B cell (primary cell): ENCODE measurements at regions not wholly inside any gene's neighbourhood (a gene's known extent, or its start where the extent isn't known, plus 50 kb on each side); places are given as distances from the start of the nearest gene placed in this dataset.

Experiments used
- ATAC-seq: fragments of 200-7000 bp; cut with Tn5 transposase; one replicate; pipeline ENCODE4 v1.10.0; 2021; ENCODE audit warnings: low read depth, mild to moderate bottlenecking, moderate number of reproducible peaks, moderate library complexity
- CTCF ChIA-PET: fragments of 350-600 bp; sonication (Branson Sonifier 250); formaldehyde crosslinking; loops from one replicate; lab custom pipeline; 2021; ENCODE audit warnings: antibody characterized with exemption, inconsistent platforms; lab: Charles Lee
- POLR2A ChIA-PET: fragments of 350-600 bp; sonication (Branson Sonifier 250); formaldehyde crosslinking; loops from one replicate; lab custom pipeline; 2021; ENCODE audit warnings: antibody characterized with exemption; lab: Charles Lee
- DNase-seq: peaks from one replicate; pipeline ENCODE4 v3.0.0; 2013
- H2AFZ ChIP-seq: 2 replicates; pipeline ENCODE4 v1.6.1; 2012; ENCODE audit warnings: mild to moderate bottlenecking, low read depth, low read length; ENCODE audit not compliant: insufficient read depth, poor library complexity, severe bottlenecking
- H3K27ac ChIP-seq, 2 donors: 1 replicate in 1 of 2; 2 replicates in 1 of 2; pipeline ENCODE4 v1.5.1; 2012 to 2013; ENCODE audit warnings: low read length in 2 of 2, mild to moderate bottlenecking in 2 of 2, moderate library complexity in 1 of 2
- H3K27me3 ChIP-seq, 4 experiments: fragments of 200-600 bp in 1 of 4; sonication (generic) in 1 of 4; replicated peaks in 1 of 4; 1 replicate in 2 of 4; 2 replicates in 2 of 4; pipeline versions ENCODE4 v1.6.1 to v1.7.0; 2013 to 2016; ENCODE audit warnings: low read length in 3 of 4, mild to moderate bottlenecking in 2 of 4, mixed read lengths in 1 of 4, moderate library complexity in 1 of 4; ENCODE audit not compliant: insufficient read depth in 4 of 4, control insufficient read depth in 3 of 4; ENCODE audit errors: control extremely low read depth in 1 of 4
- H3K36me3 ChIP-seq, 2 experiments: replicated peaks in 1 of 2; 1 replicate in 1 of 2; 2 replicates in 1 of 2; pipeline versions ENCODE4 v1.6.1 to v1.7.1; 2013; ENCODE audit warnings: low read length in 1 of 2; ENCODE audit not compliant: insufficient read depth in 2 of 2, control insufficient read depth in 1 of 2; ENCODE audit errors: control extremely low read depth in 1 of 2, extremely low read depth in 1 of 2
- H3K4me1 ChIP-seq, 2 donors: fragments of 200-600 bp in 1 of 2; sonication (generic) in 1 of 2; 1 replicate in 1 of 2; 2 replicates in 1 of 2; pipeline versions ENCODE4 v1.5.1 to v1.6.1; 2013 to 2017; ENCODE audit warnings: low read length in 2 of 2; ENCODE audit not compliant: control insufficient read depth in 2 of 2, insufficient read depth in 2 of 2
- H3K4me2 ChIP-seq: replicated peaks from 2 replicates; pipeline ENCODE3; 2012; ENCODE audit warnings: mild to moderate bottlenecking, low read depth, low read length; ENCODE audit not compliant: poor library complexity, severe bottlenecking
- H3K4me3 ChIP-seq, 5 experiments: fragments of 200-600 bp in 1 of 5; sonication (generic) in 1 of 5; 1 replicate in 3 of 5; 2 replicates in 2 of 5; pipeline versions ENCODE4 v1.5.1 to v1.7.0; 2011 to 2016; ENCODE audit warnings: low read length in 4 of 5, mild to moderate bottlenecking in 4 of 5, low read depth in 2 of 5, control low read depth in 1 of 5, moderate library complexity in 1 of 5; ENCODE audit not compliant: insufficient read depth in 1 of 5; ENCODE audit errors: control extremely low read depth in 1 of 5, extremely low read depth in 1 of 5
- H3K79me2 ChIP-seq: fragments of 200-600 bp; sonication (generic); one replicate; pipeline ENCODE4 v1.6.0; 2016; ENCODE audit warnings: low read length; ENCODE audit not compliant: control insufficient read depth, insufficient read depth
- H3K9ac ChIP-seq: fragments of 200-600 bp; sonication (generic); 2 replicates; pipeline ENCODE4 v1.6.1; 2017; ENCODE audit warnings: mild to moderate bottlenecking, low read length, moderate library complexity
- H3K9me3 ChIP-seq, 3 donors: one replicate each; pipeline versions ENCODE4 v1.6.1 to v1.7.1; 2013; ENCODE audit warnings: low read length in 2 of 3; ENCODE audit not compliant: control insufficient read depth in 2 of 3, insufficient read depth in 1 of 3; ENCODE audit errors: control extremely low read depth in 1 of 3
- H4K20me1 ChIP-seq: 2 replicates; pipeline ENCODE4 v1.6.0; 2012; ENCODE audit warnings: mild to moderate bottlenecking, low read length; ENCODE audit not compliant: insufficient read depth, control insufficient read depth, poor library complexity, severe bottlenecking
- H3K27ac Mint-ChIP-seq: one replicate; pipeline ENCODE4 v1.8.0; 2021; ENCODE audit warnings: mixed read lengths
- H3K27me3 Mint-ChIP-seq: one replicate; pipeline ENCODE4 v1.8.0; 2021; ENCODE audit warnings: mixed read lengths
- H3K4me1 Mint-ChIP-seq: one replicate; pipeline ENCODE4 v1.8.0; 2021; ENCODE audit warnings: mixed read lengths
- H3K4me3 Mint-ChIP-seq: one replicate; pipeline ENCODE4 v1.8.0; 2021; ENCODE audit warnings: mixed read lengths
- H3K9me3 Mint-ChIP-seq: one replicate; pipeline ENCODE4 v1.8.0; 2022; ENCODE audit warnings: mixed read lengths; ENCODE audit not compliant: insufficient read depth
- EZH2 ChIP-seq: IDR thresholded peaks from 2 replicates; pipeline ENCODE4 v1.6.1; 2012; ENCODE audit warnings: borderline replicate concordance, low read depth, mild to moderate bottlenecking, moderate library complexity, low read length; ENCODE audit not compliant: insufficient read depth, poor library complexity, severe bottlenecking
- WGBS: methylation state at CpG from one replicate; pipeline ENCODE4 v1.1.5; 2013; ENCODE audit warnings: missing lambda C conversion rate; ENCODE audit not compliant: insufficient coverage; 5-methylcytosine and 5-hydroxymethylcytosine counted together
- intact Hi-C: fragments of 100-400 bp; cut with micrococcal nuclease; formaldehyde crosslinking; loops from one replicate; pipeline ENCODE4 v1.10.0; 2022
- TF ChIP-seq, protein P1 (sequence below): fragments of 200-600 bp; IDR thresholded peaks from one replicate; pipeline ENCODE4 v1.8.0; 2022; ENCODE audit warnings: antibody characterized with exemption, mild to moderate bottlenecking

DNA sequence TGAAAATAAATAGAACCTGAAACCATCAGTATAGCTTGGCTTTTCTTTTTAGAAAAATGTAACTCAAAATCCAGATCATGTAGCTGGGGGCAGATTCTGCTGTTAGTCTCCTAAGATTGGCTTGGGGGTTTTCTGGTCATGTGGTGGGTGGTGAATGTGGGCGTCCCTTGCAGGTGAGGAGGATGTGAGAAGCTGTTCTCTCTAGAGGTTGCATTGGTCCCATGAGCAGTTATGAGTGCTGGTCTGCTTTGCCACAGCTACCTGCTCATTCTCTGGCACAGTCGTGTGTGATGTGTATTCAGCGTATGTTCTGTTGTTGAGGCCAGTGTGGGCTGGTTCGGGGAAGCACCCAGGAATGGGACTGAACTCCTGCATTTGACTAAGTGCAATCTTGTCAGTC is 466.8 kb downstream of the DIRAS2 start:
- no peaks in the 10 kb centered on the region for H3K36me3 ChIP-seq
- peaks cover 48% of the 10 kb centered on the region for H3K4me1 Mint-ChIP-seq
- peak; percentile 36 for DNase-seq
- H3K27ac Mint-ChIP-seq = peak overlapping the region; percentile 38
- no peak overlapping the region for H3K9ac ChIP-seq
- H3K27ac ChIP-seq = no peak overlapping the region
- TF ChIP-seq, protein P1, sequence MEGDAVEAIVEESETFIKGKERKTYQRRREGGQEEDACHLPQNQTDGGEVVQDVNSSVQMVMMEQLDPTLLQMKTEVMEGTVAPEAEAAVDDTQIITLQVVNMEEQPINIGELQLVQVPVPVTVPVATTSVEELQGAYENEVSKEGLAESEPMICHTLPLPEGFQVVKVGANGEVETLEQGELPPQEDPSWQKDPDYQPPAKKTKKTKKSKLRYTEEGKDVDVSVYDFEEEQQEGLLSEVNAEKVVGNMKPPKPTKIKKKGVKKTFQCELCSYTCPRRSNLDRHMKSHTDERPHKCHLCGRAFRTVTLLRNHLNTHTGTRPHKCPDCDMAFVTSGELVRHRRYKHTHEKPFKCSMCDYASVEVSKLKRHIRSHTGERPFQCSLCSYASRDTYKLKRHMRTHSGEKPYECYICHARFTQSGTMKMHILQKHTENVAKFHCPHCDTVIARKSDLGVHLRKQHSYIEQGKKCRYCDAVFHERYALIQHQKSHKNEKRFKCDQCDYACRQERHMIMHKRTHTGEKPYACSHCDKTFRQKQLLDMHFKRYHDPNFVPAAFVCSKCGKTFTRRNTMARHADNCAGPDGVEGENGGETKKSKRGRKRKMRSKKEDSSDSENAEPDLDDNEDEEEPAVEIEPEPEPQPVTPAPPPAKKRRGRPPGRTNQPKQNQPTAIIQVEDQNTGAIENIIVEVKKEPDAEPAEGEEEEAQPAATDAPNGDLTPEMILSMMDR = no peak
- TF ChIP-seq EZH2 = no peak
- peaks cover 18 to 22% of the 10 kb centered on the region in 2 donors for H3K4me1 ChIP-seq
- CTCF ChIA-PET = interaction anchor here (0.5 to 1.4 kb wide), 5 partner anchors 34 to 52 kb away, joined by 3 to 5 read pairs (median 4); no protein-coding TSS in a partner anchor
- H3K27me3 Mint-ChIP-seq = no peaks in the 10 kb centered on the region
- no peak overlapping the region for H3K4me3 Mint-ChIP-seq
- peaks cover 3% of the 10 kb centered on the region for H3K9me3 Mint-ChIP-seq
- H2AFZ ChIP-seq = no peak overlapping the region
- WGBS = 18% methylated on average over 4 of the region's 4 CpGs
- H3K27me3 ChIP-seq = no peaks in the 10 kb centered on the region
- no peaks in the 10 kb centered on the region for H4K20me1 ChIP-seq
- H3K4me3 ChIP-seq = no peak overlapping the region
- H3K79me2 ChIP-seq = no peaks in the 10 kb centered on the region
- intact Hi-C loops = no loop called here
- peaks cover 0 to 7% (median 4%) of the 10 kb centered on the region in 3 donors for H3K9me3 ChIP-seq
- POLR2A ChIA-PET = no interaction called here
- peak overlapping the region; percentile 18 for H3K4me2 ChIP-seq
- ATAC-seq = peak; percentile 39

DNA sequence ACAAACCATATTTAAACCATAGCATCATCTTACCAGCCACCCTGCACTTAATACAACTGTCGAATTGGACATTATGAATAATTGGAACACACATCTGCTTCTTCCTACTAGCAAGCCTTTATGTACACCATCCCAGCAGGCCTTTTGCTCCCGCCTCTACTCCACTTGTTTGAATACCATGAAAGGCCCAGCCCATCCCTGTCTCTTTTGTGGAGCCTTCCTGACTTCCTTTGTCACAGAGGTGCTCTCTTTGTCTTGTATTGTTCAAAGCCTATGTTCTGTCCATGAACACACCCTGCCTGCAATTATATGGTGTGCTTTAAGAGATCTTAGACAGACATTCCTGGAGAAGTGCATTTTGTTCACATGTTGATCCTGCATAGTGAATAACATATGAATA is 465.7 kb downstream of the DIRAS2 start:
- ATAC-seq = no peak

More for the DNA sequence above, 465.7 kb downstream of the DIRAS2 start:
- Histone ChIP-seq H3K9me3 (no peaks in the 10 kb centered on the region), H3K9ac (no peak overlapping the region), H3K4me3 (no peak overlapping the region), H3K4me1 (peaks cover 18 to 22% of the 10 kb centered on the region in 2 donors), H3K79me2 (no peaks in the 10 kb centered on the region), H3K4me2 (no peak overlapping the region), H2AFZ (no peak overlapping the region), H3K27ac (no peak overlapping the region), H3K36me3 (no peaks in the 10 kb centered on the region), H4K20me1 (no peaks in the 10 kb centered on the region), H3K27me3 (no peaks in the 10 kb centered on the region)
- POLR2A ChIA-PET = no interaction called here
- Mint-ChIP-seq H3K27ac (no peak overlapping the region), H3K4me3 (no peak overlapping the region), H3K4me1 (peaks cover 48% of the 10 kb centered on the region), H3K27me3 (no peaks in the 10 kb centered on the region), H3K9me3 (peaks cover 2% of the 10 kb centered on the region)
- intact Hi-C loops = no loop called here
- 88% methylated on average over 2 of the region's 2 CpGs for WGBS
- CTCF ChIA-PET = no interaction called here
- TF ChIP-seq EZH2 = no peak
- TF ChIP-seq, protein P1 = no peak
- DNase-seq = no peak
